NCI-H2227 treated with DMSO at 0.1 percent for 48 hours (cell line): ENCODE measurements at regions not wholly inside any gene's neighbourhood (a gene's known extent, or its start where the extent isn't known, plus 50 kb on each side); places are given as distances from the start of the nearest gene placed in this dataset.
"Not testable (repeated sequence)": the region's sequence is repeated elsewhere in the genome, so short reads cannot be mapped to it uniquely, and the experiment has no call there.

ENCODE experiments used
- DNase-seq: peaks from one replicate; lab custom pipeline; 2025; lab: John Stamatoyannopoulos, UW

DNA sequence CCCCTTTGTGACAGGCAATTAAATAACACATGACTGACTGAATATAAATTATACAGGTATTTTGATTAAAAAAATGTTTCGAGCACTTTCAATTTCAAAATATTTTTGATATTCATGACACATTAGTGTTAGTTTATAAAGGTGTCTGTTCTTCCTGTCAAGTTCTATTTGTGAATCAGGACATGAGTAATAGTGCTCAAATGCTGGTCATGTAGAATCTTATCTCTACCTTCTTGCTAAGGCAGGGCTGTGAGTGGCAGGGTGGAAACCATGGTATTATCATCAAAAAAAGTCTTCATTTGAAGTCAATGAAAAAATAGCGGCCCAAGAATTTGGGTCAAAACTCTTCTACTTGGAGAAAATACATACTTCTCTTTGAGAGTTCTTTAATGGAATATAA, 250.2 kb downstream of the DACT1 start:
- no peak for DNase-seq

- no peak for DNase-seq
Measured at GRCh38 chr14:58898655-58899316, 261.0 kb downstream of the DACT1 start.

- DNase-seq = no peak
Measured at GRCh38 chr14:58899317-58899713, 261.6 kb downstream of the DACT1 start.

GRCh38 chr14:58901826-58902225, 264.1 kb downstream of the DACT1 start:
- no peak for DNase-seq

DNA sequence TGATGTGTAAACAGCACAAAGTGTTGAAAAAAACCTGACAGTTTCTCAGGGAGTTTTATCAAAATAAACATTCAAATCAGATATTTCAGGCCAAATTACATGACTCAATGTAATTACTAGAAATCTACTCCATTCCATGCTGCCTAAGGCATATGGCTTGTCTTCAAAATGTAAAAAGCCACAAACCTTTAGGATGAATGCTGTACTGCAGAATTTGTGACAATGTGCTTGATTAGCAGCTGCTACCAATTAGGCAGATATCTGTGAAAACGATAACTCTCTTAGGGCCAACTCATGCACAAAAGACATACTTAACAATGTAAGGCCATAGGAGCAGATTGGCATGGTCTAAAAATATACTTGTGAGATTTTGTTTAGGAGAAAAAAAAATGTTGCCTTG, 267.0 kb downstream of the DACT1 start:
- no peak for DNase-seq

DNA sequence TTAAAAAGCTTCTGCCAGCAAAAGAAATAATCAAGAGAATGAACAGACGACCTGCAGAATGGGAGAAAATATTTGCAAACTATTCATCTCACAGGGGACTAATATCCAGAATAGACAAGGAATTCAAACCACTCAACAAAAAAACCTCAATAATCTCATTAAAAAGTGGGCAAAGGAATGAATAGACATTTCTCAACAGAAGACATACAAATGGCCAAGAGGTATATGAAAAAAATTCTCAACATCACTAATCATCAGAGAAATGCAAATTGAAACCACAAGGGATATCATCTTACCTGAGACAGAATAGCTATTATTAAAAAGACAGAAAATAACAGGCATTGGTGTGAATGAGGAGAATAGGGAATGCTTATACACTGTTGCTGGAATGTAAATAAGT, 270.0 kb downstream of the DACT1 start:
- DNase-seq = no peak

DNA sequence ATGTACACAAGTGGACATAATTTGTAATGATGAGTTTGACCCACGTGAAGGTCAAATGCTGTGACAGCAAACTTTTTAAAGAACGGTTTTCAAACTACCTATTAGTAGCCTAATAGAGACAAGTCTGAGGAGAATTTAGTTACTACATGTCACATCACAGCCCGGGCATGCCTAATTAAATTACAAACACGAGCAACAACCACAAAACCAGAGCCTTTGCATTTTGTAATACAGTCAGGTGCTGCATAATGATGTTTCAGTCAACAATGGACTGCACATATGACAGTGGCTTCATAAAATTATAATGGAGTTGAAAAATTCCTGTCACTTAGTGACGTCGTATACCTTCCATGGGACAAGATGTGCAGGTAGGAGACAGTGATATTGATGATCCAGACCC, 274.5 kb downstream of the DACT1 start:
- DNase-seq = no peak

DNA sequence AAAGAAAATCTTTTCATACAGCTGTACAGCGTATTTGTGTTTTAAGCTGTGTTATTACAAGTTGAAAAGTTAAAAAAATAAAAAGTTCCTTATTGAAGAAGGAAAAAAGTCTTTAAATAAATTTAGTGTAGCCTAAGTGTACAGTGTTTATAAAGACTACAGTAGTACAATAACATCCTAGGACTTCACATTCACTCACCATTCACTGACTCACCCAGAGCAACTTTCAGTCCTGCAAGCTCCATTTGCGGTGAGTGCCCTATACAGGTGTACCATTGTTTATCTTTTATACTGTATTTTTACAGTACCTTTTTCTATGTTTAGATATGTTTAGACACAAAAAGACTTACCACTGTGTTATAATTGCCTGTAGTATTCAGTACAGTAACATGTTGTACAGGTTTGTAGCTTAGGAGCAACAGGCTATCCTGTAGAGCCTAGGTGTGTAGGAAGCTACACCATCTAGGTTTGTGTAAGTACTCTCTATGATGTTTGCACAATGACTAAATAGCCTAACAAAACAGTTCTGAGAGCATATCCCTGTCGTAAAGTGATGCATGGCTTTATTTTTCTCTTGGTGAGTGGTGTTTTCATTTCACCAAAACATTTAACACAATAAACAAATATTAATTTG, 275.2 kb downstream of the DACT1 start:
- DNase-seq = no peak

DNA sequence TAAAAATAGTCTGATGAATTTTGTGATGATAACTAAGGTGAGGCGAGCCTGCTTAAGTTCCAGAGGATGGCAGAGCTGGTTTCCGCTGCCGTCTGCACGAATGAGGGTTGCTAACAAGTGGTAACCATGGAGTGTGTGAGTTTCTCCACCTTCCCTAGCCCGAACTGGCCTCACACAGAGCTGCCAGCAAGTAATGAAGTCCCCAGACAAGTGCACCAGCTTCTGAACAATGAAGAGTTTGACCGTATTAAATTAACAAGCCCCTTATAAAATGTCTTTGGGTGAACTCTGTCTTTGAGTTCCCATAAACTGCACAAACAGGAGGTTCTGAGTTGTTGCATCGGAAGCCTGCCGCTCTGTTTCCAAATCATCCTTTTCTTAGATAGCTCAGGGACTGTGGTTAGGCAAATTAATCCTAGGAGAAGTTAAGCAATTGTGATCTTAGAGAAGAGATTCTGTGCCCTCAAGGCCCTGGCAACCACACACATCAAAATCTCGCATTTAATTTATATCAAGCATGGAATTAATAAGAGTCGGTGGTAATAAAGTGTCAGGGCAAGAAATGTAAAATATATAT, 274.1 kb upstream of the DAAM1 start:
- peak; percentile 52 for DNase-seq

DNA sequence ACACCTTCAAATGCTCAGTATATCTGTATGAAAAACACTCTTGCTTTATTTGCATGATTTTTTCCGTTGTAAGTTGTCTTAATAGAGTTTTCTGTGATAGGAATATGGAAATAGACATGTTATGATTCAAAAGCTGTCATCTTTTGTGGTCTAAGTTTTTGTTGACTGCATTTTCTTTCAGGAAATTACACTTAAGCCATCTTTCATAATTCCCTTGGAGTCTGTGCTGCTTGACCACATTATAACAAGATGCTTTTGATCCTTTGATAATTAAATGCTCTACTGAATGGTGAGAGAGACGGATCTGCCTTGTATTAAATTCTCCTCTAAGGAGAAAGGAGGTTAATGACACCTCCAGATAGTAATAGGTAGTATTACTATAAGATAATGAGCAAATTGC, 272.8 kb upstream of the DAAM1 start:
- no peak for DNase-seq

GRCh38 chr14:58918066-58918738, 270.3 kb upstream of the DAAM1 start:
- DNase-seq = no peak

DNA sequence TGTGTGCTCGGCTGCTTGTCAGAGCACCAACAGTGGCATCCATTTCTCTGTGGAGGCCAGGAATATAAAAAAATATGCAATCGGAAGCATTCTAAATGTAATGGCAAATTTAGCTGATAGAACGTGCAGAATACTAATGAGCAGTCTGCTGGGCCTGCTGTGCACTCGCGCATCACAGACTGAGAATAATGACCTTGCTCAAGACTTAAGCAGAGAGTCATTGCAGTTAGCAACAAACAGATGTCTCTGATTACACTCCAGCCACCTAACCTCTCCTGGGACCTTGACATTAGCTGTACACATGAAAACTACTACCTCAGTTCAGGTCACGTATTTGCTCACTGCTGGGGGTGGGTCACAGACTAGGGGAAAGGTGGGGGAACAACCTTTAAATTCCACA, 269.2 kb upstream of the DAAM1 start:
- no peak for DNase-seq

DNA sequence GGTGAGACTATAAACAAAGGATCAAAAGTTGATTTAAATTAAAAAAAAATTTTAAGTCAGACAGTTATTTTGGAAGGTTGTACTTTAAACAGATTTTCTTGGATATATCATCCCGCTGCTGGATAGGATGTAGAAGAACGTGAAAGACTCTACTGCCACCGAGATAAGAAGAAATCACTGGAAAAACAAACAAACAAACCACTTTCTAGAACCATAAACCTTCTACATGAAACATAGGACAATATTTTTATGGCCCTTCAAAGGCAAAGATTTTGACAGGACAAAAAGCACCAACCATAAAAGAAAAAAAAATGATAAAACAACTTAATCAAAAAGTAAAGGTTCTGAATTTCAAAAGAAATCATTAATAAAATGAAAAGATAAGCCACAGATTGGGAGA, 268.2 kb upstream of the DAAM1 start:
- no peak for DNase-seq

DNA sequence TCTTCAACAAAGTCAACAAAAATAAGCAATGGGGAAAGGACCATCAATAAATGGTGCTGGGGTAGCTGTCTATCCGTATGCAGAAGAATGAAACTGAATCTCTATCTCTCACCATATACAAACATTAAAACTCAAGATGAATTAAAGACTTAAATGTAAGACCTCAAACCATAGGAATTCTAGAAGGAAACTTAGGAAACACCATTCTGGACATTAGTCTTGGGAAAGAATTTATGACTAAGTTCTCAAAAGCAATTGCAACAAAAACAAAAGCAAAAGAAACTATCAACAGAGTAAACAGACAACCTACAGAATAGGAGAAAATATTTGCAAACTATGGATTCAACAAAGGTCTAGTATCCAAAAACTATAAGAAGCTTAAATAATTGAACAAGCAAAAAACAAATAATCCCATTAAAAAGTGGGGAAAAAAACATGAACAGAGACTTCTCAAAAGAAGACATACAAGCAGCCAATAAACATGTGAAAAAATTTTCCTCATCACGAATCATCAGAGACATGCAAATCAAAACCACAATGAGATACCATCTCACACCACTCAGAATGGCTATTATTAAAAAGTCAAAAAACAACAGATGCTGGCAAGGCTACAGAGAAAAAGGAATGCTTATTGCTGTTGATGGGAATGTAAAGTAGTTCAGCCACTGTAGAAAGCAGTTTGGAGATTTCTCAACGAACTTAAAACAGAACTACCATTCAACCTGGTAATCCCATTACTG, 266.1 kb upstream of the DAAM1 start:
- not testable (repeated sequence) for DNase-seq

DNA sequence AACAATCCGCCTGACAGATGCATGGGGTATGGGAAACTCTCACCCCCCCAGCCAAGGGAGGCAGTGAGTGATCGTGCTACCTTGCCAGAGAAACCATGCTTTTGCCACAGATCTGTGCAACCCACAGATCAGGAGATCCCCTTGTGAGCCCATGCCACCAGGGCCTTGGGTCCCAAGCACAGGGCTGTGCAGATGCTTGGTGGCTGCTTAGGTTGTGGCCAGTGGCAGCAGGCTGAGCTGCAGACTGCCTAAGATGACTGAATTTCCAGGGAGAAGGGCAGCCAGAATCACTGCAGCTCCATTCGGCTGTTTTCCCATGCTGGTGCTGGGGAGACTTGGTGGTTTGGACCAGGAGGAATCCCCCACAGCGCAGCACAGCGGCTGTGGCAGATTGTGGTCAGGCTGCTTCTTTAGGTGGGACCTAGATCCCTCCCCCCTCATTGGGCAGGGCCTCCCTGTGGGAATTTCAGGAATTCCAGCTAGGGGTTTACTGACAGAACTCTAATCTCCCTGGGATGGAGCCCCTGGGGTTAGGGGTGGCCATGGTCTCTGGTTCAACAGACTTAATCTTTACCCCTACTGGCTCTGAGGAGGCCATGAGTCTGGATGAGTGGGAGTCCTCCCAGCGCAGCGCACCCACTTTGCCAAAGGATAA, 264.6 kb upstream of the DAAM1 start:
- DNase-seq = no peak

- no peak for DNase-seq
Measured at GRCh38 chr14:58941629-58942028, 246.8 kb upstream of the DAAM1 start.

DNA sequence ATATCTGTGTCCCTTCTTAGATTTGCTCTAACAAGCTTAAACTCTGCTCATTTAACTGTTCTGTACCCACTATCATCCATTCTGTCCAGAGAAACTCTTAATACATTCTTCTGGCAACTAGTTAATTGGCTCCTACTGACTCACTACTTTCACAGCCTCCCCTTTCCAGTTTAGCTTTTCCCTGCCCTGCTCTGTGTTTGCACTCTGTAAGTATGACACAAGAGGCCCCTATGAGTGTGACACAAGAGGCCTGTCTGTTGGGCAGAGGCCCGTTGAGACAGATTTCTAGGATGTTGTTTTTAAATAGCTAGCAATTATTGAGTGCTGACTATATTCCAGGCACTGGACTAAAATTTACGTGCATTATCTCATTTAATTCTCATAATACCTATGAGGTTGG, 246.0 kb upstream of the DAAM1 start:
- DNase-seq = no peak

DNA sequence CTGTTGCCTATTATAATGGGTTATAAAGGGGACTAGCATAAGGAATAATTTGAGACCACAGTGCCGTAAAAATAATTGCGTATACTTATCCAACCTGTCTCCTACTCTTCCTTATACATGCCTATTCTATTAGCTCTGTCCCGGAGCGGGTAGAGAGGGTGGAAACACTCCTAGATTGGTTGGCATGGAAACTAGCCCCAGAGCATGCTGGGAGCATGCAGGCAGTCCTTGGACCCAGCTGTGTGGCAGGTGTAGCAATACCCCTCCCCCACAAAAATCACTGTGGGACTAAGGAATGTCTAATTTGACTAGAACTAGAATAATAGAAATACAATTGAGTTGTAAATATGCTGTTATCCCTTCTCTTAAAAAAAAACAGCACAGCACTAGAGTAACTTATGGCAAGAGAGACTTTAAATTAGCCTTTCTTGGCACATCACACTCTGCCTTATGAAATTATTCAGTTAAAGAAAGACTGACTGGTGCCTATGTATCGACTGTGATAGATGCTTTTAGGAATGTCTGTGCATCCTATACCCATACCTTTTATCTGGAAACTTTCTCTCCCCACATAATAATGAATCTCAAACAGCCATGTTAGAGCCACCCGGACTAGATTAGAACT, 244.0 kb upstream of the DAAM1 start:
- peak; percentile 90 for DNase-seq

- no peak for DNase-seq
Measured at GRCh38 chr14:58944968-58945356, 243.5 kb upstream of the DAAM1 start.

GRCh38 chr14:58946431-58946830, 242.0 kb upstream of the DAAM1 start:
- no peak for DNase-seq

DNA sequence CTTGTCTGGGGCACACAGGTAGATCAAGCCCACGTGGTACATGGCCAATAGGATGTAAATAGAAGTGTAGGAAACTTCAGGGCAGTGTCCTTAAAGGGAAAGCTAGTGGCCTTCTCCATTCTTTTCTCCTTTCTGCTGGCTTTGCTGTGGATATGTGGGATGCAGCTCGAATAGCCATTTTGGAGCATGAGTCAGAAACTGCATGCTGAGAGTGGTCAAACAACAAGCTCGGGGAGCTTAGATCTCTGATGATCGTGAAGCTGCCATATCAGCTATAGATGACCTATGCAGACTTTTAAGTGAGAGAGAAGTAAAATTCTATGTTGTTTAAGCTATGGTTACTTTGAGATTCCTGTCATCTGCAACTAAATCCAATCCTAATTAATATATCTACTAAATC, 241.3 kb upstream of the DAAM1 start:
- DNase-seq = no peak
